Mesodermal cell (in vitro differentiated cells): ENCODE measurements at regions not wholly inside any gene's neighbourhood (a gene's known extent, or its start where the extent isn't known, plus 50 kb on each side); places are given as distances from the start of the nearest gene placed in this dataset.
"Not testable (repeated sequence)": the region's sequence is repeated elsewhere in the genome, so short reads cannot be mapped to it uniquely, and the experiment has no call there.

ENCODE experiments used
- H3K27ac ChIP-seq: 2 replicates; pipeline ENCODE4 v1.7.0; 2013; ENCODE audit warnings: mild to moderate bottlenecking, low read depth, low read length, moderate library complexity; ENCODE audit not compliant: severe bottlenecking
- H3K36me3 ChIP-seq: 2 replicates; pipeline ENCODE4 v1.7.1; 2013; ENCODE audit warnings: mild to moderate bottlenecking, low read length, moderate library complexity; ENCODE audit not compliant: control insufficient read depth, insufficient read depth
- H3K4me1 ChIP-seq: one replicate; pipeline ENCODE4 v1.7.1; 2013; ENCODE audit warnings: mild to moderate bottlenecking, low read length; ENCODE audit not compliant: insufficient read depth, control insufficient read depth, poor library complexity, severe bottlenecking
- H3K4me3 ChIP-seq: 2 replicates; pipeline ENCODE4 v1.7.0; 2013; ENCODE audit warnings: low read length, control low read depth, mild to moderate bottlenecking; ENCODE audit not compliant: insufficient read depth, poor library complexity, severe bottlenecking; ENCODE audit errors: extremely low read depth
- H3K9me3 ChIP-seq: 2 replicates; pipeline ENCODE4 v1.7.1; 2013; ENCODE audit warnings: mild to moderate bottlenecking, low read length, moderate library complexity; ENCODE audit not compliant: control insufficient read depth
- WGBS, 2 experiments: methylation state at CpG; one replicate each; pipeline ENCODE4 v1.1.5; 2013; ENCODE audit warnings: missing lambda C conversion rate in 2 of 2; ENCODE audit not compliant: insufficient coverage in 2 of 2; 5-methylcytosine and 5-hydroxymethylcytosine counted together

- Histone ChIP-seq H3K27ac (no peak overlapping the region), H3K36me3 (no peaks in the 10 kb centered on the region), H3K4me1 (peaks cover 10% of the 10 kb centered on the region), H3K4me3 (no peak overlapping the region), H3K9me3 (no peaks in the 10 kb centered on the region)
- WGBS, 2 experiments: 90 to 92% methylated on average over 2 to 7 of the region's 7 CpGs
Measured at GRCh38 chr10:100622946-100623345, 87.2 kb downstream of the HIF1AN start.

- no peaks in the 10 kb centered on the region for H3K9me3 ChIP-seq
- WGBS, 2 experiments: 82 to 86% methylated on average over 6 of the region's 12 CpGs
Measured at GRCh38 chr10:100623521-100624230, 87.9 kb downstream of the HIF1AN start.

GRCh38 chr10:100624298-100624697, 88.6 kb downstream of the HIF1AN start:
- Histone ChIP-seq H3K4me3 (no peak overlapping the region), H3K9me3 (no peaks in the 10 kb centered on the region), H3K4me1 (peaks cover 10% of the 10 kb centered on the region), H3K27ac (no peak overlapping the region), H3K36me3 (no peaks in the 10 kb centered on the region)
- WGBS, 2 experiments: 91 to 94% methylated on average over 8 of the region's 8 CpGs

More at GRCh38 chr10:100623521-100624230, 87.9 kb downstream of the HIF1AN start:
- Histone ChIP-seq H3K4me3 (no peak overlapping the region), H3K4me1 (peaks cover 10% of the 10 kb centered on the region), H3K36me3 (no peaks in the 10 kb centered on the region), H3K27ac (no peak overlapping the region)

GRCh38 chr10:100625816-100626215, 90.1 kb downstream of the HIF1AN start:
- Histone ChIP-seq H3K4me1 (peaks cover 10% of the 10 kb centered on the region), H3K4me3 (no peak overlapping the region), H3K9me3 (no peaks in the 10 kb centered on the region), H3K36me3 (no peaks in the 10 kb centered on the region), H3K27ac (no peak overlapping the region)
- 29 to 32% methylated on average over 4 to 5 of the region's 8 CpGs for WGBS, 2 experiments

- Histone ChIP-seq H3K36me3 (no peaks in the 10 kb centered on the region), H3K9me3 (no peaks in the 10 kb centered on the region), H3K4me3 (no peak overlapping the region), H3K27ac (no peak overlapping the region), H3K4me1 (peaks cover 10% of the 10 kb centered on the region)
- 72 to 93% methylated on average over 3 to 6 of the region's 10 CpGs for WGBS, 2 experiments
Measured at GRCh38 chr10:100628061-100628460, 92.3 kb downstream of the HIF1AN start.

- Histone ChIP-seq H3K9me3 (no peaks in the 10 kb centered on the region), H3K4me3 (no peak overlapping the region), H3K36me3 (no peaks in the 10 kb centered on the region), H3K27ac (no peak overlapping the region), H3K4me1 (no peaks in the 10 kb centered on the region)
- 100% methylated on average over 1 of the region's 2 CpGs; no CpG with 5 or more reads in 1 of the 2 experiments for WGBS, 2 experiments
Measured at GRCh38 chr10:100631192-100631591, 95.4 kb downstream of the HIF1AN start.

- Histone ChIP-seq H3K4me1 (peaks cover 3% of the 10 kb centered on the region), H3K9me3 (no peaks in the 10 kb centered on the region), H3K4me3 (no peak overlapping the region), H3K36me3 (no peaks in the 10 kb centered on the region), H3K27ac (no peak overlapping the region)
- WGBS, 2 experiments: 100% methylated on average over 1 of the region's 1 CpG
Measured at GRCh38 chr10:100632027-100632426, 96.3 kb downstream of the HIF1AN start.

GRCh38 chr10:100634034-100634433, 98.3 kb downstream of the HIF1AN start:
- H3K9me3 ChIP-seq: no peaks in the 10 kb centered on the region
- WGBS, 2 experiments: 40 to 89% methylated on average over 1 to 5 of the region's 5 CpGs
- H3K27ac ChIP-seq: no peak overlapping the region
- H3K36me3 ChIP-seq: no peaks in the 10 kb centered on the region
- no peak overlapping the region for H3K4me3 ChIP-seq
- peaks cover 14% of the 10 kb centered on the region for H3K4me1 ChIP-seq

- Histone ChIP-seq H3K4me3 (no peak overlapping the region), H3K36me3 (no peaks in the 10 kb centered on the region), H3K27ac (no peak overlapping the region), H3K9me3 (no peaks in the 10 kb centered on the region), H3K4me1 (peaks cover 14% of the 10 kb centered on the region)
- WGBS, 2 experiments: 60 to 83% methylated on average over 2 to 3 of the region's 6 CpGs
Measured at GRCh38 chr10:100636848-100637553, 101.3 kb downstream of the HIF1AN start.

- Histone ChIP-seq H3K36me3 (no peaks in the 10 kb centered on the region), H3K27ac (no peak overlapping the region), H3K4me1 (peaks cover 14% of the 10 kb centered on the region), H3K4me3 (no peak overlapping the region), H3K9me3 (no peaks in the 10 kb centered on the region)
- 8 to 10% methylated on average over 8 to 9 of the region's 9 CpGs for WGBS, 2 experiments
Measured at GRCh38 chr10:100637785-100638184, 102.0 kb downstream of the HIF1AN start.

GRCh38 chr10:100638969-100639368, 103.2 kb downstream of the HIF1AN start:
- H3K4me1 ChIP-seq: peaks cover 14% of the 10 kb centered on the region
- not testable (repeated sequence) for H3K36me3 ChIP-seq, H3K4me3 ChIP-seq, H3K9me3 ChIP-seq, H3K27ac ChIP-seq
- WGBS, 2 experiments: 77 to 83% methylated on average over 4 to 5 of the region's 6 CpGs
